ENCODE measurements at regions not wholly inside any gene's neighbourhood (a gene's known extent, or its start where the extent isn't known, plus 50 kb on each side); places are given as distances from the start of the nearest gene placed in this dataset.

- TF ChIP-seq CTCF (conservative IDR thresholded peaks at IDR 0.05; ENCODE audit: low read depth in 2 of 2) (no peak), POLR2AphosphoS5 (IDR thresholded peaks at IDR 0.05; ENCODE audit: low read depth) (no peak)
Observed at GRCh38 chr10:65396997-65397396, 1528.8 kb upstream of the LRRTM3 start.
